ENCODE measurements at regions not wholly inside any gene's neighbourhood (a gene's known extent, or its start where the extent isn't known, plus 50 kb on each side); places are given as distances from the start of the nearest gene placed in this dataset.

- no peaks in the 10 kb centered on the region for H3K9me3 ChIP-seq (ENCODE audit: control insufficient read depth, insufficient read depth, low read depth, low read length)
- H3K9ac ChIP-seq (ENCODE audit: insufficient read depth, low read length) = no peak overlapping the region
- H3K4me3 ChIP-seq (replicated peaks in 1 of 4; ENCODE audit: control extremely low read depth in 1 of 4, insufficient read depth in 1 of 4, low read depth in 3 of 4, low read length in 4 of 4) = no peak overlapping the region
- no peak overlapping the region for H3K4me2 ChIP-seq (ENCODE audit: extremely low read depth, insufficient read depth, low read length)
- no peaks in the 10 kb centered on the region for H4K20me1 ChIP-seq (ENCODE audit: control insufficient read depth, extremely low read depth, insufficient read depth, low read length)
- DNase-seq (ENCODE audit: low read depth in 2 of 2) = no peak
- no peaks in the 10 kb centered on the region for H3K4me1 ChIP-seq (ENCODE audit: control insufficient read depth, extremely low read depth, insufficient read depth, low read length)
- H3K27me3 ChIP-seq (ENCODE audit: control insufficient read depth, insufficient read depth, low read length) = no peaks in the 10 kb centered on the region
- TF ChIP-seq EZH2 (IDR thresholded peaks at IDR 0.05; ENCODE audit: low read length, missing control alignments) (no peak), CTCF (conservative IDR thresholded peaks at IDR 0.05 in 1 of 2, IDR thresholded peaks at IDR 0.05 in 1 of 2; ENCODE audit: low read depth in 1 of 2, low read length in 2 of 2) (no peak)
- H3K36me3 ChIP-seq (ENCODE audit: control insufficient read depth, insufficient read depth, low read length) = no peaks in the 10 kb centered on the region
- H3K27ac ChIP-seq (ENCODE audit: insufficient read depth, low read length) = no peak overlapping the region
- no peak overlapping the region for H2AFZ ChIP-seq (ENCODE audit: low read length)
- no peaks in the 10 kb centered on the region for H3K79me2 ChIP-seq (ENCODE audit: control insufficient read depth, insufficient read depth, low read length)
Observed at GRCh38 chr18:33802955-33803354, 224.9 kb downstream of the ASXL3 start.
